IMR-90 (cell line): ENCODE measurements at regions not wholly inside any gene's neighbourhood (a gene's known extent, or its start where the extent isn't known, plus 50 kb on each side); places are given as distances from the start of the nearest gene placed in this dataset.

Experiments
- BHLHE40 ChIP-seq: fragments of 150-350 bp; IDR thresholded peaks from 2 replicates; pipeline ENCODE4 v1.6.1; 2016; ENCODE audit warnings: mild to moderate bottlenecking, low read depth, low read length
- CHD1 ChIP-seq: IDR thresholded peaks from 2 replicates; pipeline ENCODE4 v1.6.1; 2012; ENCODE audit warnings: low read depth, low read length, improper control_type of control experiment
- MAZ ChIP-seq: IDR thresholded peaks from 2 replicates; pipeline ENCODE4 v1.6.1; 2012; ENCODE audit warnings: low read depth, mild to moderate bottlenecking, low read length, improper control_type of control experiment, moderate library complexity, borderline replicate concordance
- MXI1 ChIP-seq: IDR thresholded peaks from 2 replicates; pipeline ENCODE4 v1.6.1; 2012; ENCODE audit warnings: low read depth, mild to moderate bottlenecking, low read length, moderate library complexity, borderline replicate concordance
- POLR2A ChIP-seq: IDR thresholded peaks from 2 replicates; pipeline ENCODE4 v1.6.1; 2012; ENCODE audit warnings: mild to moderate bottlenecking, low read depth, low read length
- RAD21 ChIP-seq: IDR thresholded peaks from 2 replicates; pipeline ENCODE4 v1.6.1; 2012; ENCODE audit warnings: low read length, improper control_type of control experiment
- SMC3 ChIP-seq: fragments of 150-350 bp; IDR thresholded peaks from 2 replicates; pipeline ENCODE4 v1.6.1; 2016; ENCODE audit warnings: low read depth, mild to moderate bottlenecking, antibody characterized with exemption, low read length, moderate library complexity
- TF ChIP-seq, protein P1 (sequence below): conservative IDR thresholded peaks from 2 replicates; pipeline ENCODE4 v1.5.1; 2012; ENCODE audit warnings: mild to moderate bottlenecking, low read depth, low read length, improper control_type of control experiment
- TF ChIP-seq, protein P2 (sequence below): fragments of 150-350 bp; IDR thresholded peaks from 2 replicates; pipeline ENCODE4 v1.6.1; 2016; ENCODE audit warnings: low read depth, mild to moderate bottlenecking, low read length, moderate library complexity, borderline replicate concordance

DNA sequence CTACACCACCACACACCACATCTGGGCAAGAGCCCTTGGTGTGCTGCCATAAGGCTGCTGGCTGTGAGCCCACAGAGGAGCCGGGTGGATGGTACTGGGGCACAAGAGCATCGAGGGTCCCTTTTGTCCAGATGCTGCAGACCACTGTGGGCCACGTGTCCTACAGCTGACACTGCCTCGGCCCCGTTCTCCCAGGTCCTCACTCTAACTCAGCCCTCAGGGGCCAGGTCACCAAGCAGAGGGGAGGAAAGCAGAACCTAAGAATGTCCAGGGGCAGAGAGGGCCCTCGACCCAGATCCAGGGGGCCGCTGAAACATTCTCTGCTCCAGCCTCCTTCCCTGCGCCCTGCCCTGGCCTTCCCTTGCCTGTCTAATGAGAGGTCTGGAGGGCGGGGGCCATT is 91.7 kb upstream of the ASB18 start:
- TF ChIP-seq MAZ (no peak), POLR2A (no peak), SMC3 (no peak), MXI1 (no peak), CHD1 (no peak), BHLHE40 (no peak), RAD21 (no peak)
- TF ChIP-seq, protein P1, sequence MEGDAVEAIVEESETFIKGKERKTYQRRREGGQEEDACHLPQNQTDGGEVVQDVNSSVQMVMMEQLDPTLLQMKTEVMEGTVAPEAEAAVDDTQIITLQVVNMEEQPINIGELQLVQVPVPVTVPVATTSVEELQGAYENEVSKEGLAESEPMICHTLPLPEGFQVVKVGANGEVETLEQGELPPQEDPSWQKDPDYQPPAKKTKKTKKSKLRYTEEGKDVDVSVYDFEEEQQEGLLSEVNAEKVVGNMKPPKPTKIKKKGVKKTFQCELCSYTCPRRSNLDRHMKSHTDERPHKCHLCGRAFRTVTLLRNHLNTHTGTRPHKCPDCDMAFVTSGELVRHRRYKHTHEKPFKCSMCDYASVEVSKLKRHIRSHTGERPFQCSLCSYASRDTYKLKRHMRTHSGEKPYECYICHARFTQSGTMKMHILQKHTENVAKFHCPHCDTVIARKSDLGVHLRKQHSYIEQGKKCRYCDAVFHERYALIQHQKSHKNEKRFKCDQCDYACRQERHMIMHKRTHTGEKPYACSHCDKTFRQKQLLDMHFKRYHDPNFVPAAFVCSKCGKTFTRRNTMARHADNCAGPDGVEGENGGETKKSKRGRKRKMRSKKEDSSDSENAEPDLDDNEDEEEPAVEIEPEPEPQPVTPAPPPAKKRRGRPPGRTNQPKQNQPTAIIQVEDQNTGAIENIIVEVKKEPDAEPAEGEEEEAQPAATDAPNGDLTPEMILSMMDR: no peak
- TF ChIP-seq, protein P2, sequence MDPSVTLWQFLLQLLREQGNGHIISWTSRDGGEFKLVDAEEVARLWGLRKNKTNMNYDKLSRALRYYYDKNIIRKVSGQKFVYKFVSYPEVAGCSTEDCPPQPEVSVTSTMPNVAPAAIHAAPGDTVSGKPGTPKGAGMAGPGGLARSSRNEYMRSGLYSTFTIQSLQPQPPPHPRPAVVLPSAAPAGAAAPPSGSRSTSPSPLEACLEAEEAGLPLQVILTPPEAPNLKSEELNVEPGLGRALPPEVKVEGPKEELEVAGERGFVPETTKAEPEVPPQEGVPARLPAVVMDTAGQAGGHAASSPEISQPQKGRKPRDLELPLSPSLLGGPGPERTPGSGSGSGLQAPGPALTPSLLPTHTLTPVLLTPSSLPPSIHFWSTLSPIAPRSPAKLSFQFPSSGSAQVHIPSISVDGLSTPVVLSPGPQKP: no peak
